ENCODE measurements at regions not wholly inside any gene's neighbourhood (a gene's known extent, or its start where the extent isn't known, plus 50 kb on each side); places are given as distances from the start of the nearest gene placed in this dataset.
"Not testable (repeated sequence)": the region's sequence is repeated elsewhere in the genome, so short reads cannot be mapped to it uniquely, and the experiment has no call there.

- DNase-seq: no peak
Measured at GRCh38 chr14:71770431-71770830, 161.8 kb upstream of the RGS6 start.

- DNase-seq: not testable (repeated sequence)
Measured at GRCh38 chr14:71771421-71771820, 160.8 kb upstream of the RGS6 start.

GRCh38 chr14:71771996-71772395, 160.2 kb upstream of the RGS6 start:
- DNase-seq: not testable (repeated sequence)

- no peak for DNase-seq
Measured at GRCh38 chr14:71773898-71774481, 158.2 kb upstream of the RGS6 start.

GRCh38 chr14:71776471-71777360, 155.5 kb upstream of the RGS6 start:
- no peak for DNase-seq

- no peak for DNase-seq
Measured at GRCh38 chr14:71780075-71780474, 152.2 kb upstream of the RGS6 start.

- no peak for DNase-seq
Measured at GRCh38 chr14:71780822-71781221, 151.4 kb upstream of the RGS6 start.

GRCh38 chr14:71783088-71783487, 149.1 kb upstream of the RGS6 start:
- DNase-seq: no peak

GRCh38 chr14:71783786-71784185, 148.4 kb upstream of the RGS6 start:
- DNase-seq: no peak

GRCh38 chr14:71789005-71789404, 143.2 kb upstream of the RGS6 start:
- DNase-seq: no peak

- no peak for DNase-seq
Measured at GRCh38 chr14:71799841-71800240, 132.4 kb upstream of the RGS6 start.

- no peak for DNase-seq
Measured at GRCh38 chr14:71800878-71801277, 131.4 kb upstream of the RGS6 start.

GRCh38 chr14:71803539-71804260, 128.5 kb upstream of the RGS6 start:
- DNase-seq: no peak

GRCh38 chr14:71804992-71805391, 127.2 kb upstream of the RGS6 start:
- DNase-seq: no peak

- not testable (repeated sequence) for DNase-seq
Measured at GRCh38 chr14:71807049-71807448, 125.2 kb upstream of the RGS6 start.

- DNase-seq: not testable (repeated sequence)
Measured at GRCh38 chr14:71810800-71811199, 121.4 kb upstream of the RGS6 start.

- no peak for DNase-seq
Measured at GRCh38 chr14:71812693-71813092, 119.5 kb upstream of the RGS6 start.

- no peak for DNase-seq
Measured at GRCh38 chr14:71815110-71815509, 117.1 kb upstream of the RGS6 start.

GRCh38 chr14:71824816-71825215, 107.4 kb upstream of the RGS6 start:
- no peak for DNase-seq

- DNase-seq: no peak
Measured at GRCh38 chr14:71833476-71833875, 98.8 kb upstream of the RGS6 start.

- no peak for DNase-seq
Measured at GRCh38 chr14:71834284-71835204, 97.7 kb upstream of the RGS6 start.

- no peak for DNase-seq
Measured at GRCh38 chr14:71852181-71852580, 80.0 kb upstream of the RGS6 start.

Measured in NCI-H1436 (cell line).